ENCODE measurements at regions not wholly inside any gene's neighbourhood (a gene's known extent, or its start where the extent isn't known, plus 50 kb on each side); places are given as distances from the start of the nearest gene placed in this dataset.
"Not testable (repeated sequence)": the region's sequence is repeated elsewhere in the genome, so short reads cannot be mapped to it uniquely, and the experiment has no call there.

DNA sequence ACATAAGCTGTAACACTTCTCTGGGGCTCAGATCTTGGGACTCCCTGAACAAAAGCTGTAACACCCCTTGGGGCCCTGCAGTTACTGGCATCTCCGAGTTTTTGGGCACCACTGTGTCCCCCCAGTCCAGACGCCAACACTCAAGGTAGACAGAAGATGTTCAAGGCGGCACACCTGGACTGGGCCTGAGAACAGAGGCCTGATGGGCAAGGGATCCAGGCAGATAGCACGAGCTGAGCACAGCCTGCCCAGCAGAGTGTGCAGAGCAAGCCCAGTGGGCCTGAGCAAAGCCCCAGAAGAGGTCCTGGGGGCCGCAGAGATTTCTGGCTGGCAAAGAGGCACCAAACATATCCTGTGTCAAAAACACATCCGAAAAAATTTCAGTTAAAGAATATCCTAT, 1163.3 kb upstream of the PRR20A start:
- DNase-seq, result no peak

DNA sequence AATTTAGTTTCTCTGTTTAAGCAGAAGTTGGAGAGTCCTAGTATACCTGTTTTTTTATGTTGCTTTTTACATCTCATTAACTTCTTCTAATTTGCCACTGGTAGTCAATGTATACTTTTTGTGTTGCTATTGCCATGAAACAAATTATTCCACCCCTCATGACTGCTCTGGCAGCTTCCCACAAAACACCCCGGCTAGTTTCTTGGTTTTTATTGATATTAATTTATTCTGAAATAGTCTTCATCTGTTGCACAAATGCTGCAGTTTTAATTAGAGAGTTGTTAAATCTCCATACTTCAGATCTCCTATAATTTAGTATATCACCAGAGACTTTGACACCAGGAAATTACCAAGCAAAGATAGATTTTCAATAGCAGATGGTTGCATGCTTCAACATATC, 1159.3 kb upstream of the PRR20A start:
- DNase-seq, result no peak

DNA sequence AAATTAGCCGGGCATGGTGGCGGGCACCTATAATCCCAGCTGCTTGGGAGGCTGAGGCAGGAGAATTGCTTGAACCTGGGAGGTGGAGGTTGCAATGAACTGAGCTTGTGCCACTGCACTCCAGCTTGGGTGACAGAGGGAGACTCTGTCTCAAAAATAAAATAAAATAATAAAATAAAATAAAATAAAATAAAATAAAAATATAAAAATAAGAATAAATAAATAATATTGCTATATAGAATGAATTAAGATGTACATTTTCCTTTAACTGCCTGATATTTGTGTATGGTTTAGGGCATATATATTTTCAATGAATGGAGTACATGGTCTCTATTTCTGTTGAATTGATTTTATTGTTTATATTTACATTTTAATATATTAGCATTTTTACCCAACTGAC, 1156.7 kb upstream of the PRR20A start:
- not testable (repeated sequence) for DNase-seq

GRCh38 chr13:55990631-55991030, 1150.1 kb upstream of the PRR20A start:
- DNase-seq, result no peak

DNA sequence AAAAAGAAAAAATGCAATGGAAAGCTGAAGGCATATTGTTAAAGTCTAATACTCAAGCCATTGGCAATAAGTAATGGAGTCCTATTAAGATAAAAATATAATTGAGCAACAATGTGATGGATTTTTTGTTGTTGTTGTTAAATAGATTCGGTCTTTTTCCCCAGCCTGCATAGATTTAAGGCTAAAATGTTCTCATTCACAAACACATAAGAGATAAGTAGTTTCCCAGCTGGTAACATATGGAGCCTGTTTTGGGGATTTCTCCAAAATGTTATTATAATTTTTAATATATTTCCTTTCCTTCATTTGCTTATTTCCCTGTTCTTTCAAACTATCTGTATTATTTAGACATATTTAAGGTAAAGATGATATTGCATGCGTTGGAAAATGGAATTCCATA, 1149.1 kb upstream of the PRR20A start:
- DNase-seq, result no peak

- no peak for DNase-seq
Measured at GRCh38 chr13:55992145-55992544, 1148.6 kb upstream of the PRR20A start.

- DNase-seq, result no peak
Measured at GRCh38 chr13:55999709-56000108, 1141.0 kb upstream of the PRR20A start.

DNA sequence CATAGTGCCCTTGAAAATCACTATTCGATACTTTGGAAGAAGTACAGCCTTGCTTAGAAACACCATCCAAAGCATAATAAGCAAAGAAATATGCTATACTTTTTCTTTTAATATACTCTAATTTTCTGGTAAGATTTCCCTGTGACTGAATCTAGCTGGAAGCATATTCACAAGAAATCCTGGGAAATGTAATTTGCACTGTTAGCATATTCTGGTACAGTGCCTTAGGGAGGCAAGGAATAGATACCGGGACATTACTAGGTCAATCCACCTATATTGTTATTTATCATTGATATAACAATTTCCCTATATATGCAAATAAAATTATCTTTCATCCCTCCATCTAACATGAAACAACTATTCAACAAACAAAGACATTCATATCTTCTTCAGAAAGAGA, 1131.3 kb upstream of the PRR20A start:
- DNase-seq, result no peak

- DNase-seq, result no peak
Measured at GRCh38 chr13:56012644-56013043, 1128.1 kb upstream of the PRR20A start.

DNA sequence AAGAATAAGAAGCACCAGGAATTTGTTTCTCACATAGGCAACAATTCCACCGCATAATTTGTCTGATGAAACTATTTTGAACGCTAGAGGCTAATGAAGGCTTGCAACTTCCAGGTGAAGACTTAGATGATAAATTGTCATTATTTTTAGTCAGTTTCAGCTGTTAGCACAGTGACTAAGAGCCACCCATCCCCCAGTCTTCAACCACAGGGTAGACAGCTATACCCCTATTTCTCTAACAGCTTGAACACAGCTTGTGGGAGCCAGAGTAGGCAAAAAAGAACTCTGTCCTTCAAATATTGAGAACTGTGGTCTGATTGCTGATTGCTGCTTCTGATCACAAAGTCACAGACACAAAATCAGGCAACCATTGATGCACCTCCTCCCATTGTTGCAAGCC, 1124.8 kb upstream of the PRR20A start:
- no peak for DNase-seq

DNA sequence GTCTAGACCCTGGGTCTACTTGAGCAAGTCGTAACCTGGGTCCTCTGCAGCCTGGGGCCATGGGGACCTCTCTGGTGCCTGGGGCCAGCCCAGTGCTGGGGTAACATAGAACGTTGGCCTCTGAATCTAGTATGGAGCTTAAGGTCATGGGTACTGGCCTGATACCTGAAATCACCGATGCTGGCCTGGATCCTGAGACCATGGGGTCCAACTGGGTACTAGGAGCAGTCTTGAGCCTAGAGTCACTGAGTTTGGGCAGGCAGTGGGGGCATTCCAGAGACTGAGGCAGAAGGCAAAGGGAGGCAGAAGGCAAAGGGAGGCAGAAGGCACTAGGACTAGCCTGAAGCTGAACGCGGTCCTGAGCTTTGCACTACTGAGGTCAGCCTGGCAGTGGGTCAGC, 1121.1 kb upstream of the PRR20A start:
- DNase-seq, result no peak

DNA sequence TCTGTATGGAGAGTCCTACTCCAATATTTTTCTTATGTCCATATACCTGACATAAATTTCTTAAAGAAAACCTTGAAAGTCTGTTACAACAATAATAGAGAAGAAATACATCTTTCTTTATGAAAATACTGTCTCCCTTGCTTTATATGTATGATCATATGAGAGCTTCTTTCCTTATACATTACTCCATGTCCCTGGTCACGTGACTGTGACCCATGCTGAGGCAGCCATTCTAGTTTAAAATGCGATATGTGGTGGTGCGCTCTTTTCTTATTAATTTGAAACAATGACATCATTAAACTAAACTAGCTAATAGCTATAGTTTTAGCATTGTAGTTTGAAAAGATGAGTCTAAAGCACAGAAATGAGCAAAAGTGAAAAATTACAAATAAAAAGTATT, 1120.3 kb upstream of the PRR20A start:
- DNase-seq, result no peak

DNA sequence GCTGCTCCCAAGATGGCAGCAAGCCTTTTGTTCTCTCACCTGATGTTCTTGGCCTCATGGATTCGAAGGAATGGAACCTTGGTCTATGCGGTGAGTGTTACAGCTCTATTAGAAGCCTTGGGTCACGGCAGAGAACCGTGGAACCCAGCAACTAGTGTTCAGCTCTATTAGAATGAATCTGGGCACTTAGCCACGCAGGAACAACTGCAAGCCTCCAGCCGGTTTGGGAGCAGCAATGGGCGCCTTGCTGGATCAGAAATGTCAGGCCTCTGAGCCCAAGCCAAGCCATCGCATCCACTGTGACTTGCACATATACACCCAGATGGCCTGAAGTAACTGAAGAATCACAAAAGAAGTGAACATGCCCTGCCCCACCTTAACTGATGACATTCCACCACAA, 1100.7 kb upstream of the PRR20A start:
- no peak for DNase-seq

GRCh38 chr13:56066321-56066720, 1074.4 kb upstream of the PRR20A start:
- DNase-seq, result no peak

DNA sequence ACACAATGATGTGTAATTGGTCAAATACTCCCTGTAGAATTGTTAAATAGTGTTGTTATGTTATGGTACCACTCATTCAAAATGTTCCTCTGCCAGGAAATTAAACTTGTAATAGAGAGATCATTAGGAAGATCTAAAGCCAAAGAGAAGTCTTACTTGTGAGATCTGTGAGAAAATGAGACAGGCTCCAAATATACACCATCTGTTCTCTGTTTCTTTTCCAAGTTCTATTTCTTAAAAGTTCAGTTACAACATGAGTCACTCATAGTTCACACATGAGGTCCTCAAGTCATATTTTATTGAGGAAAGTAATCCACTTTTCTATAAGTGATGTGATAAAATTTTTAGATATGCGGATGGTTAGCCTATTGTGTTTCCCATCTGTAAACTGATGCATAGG, 1038.1 kb upstream of the PRR20A start:
- no peak for DNase-seq

GRCh38 chr13:56110751-56111150, 1030.0 kb upstream of the PRR20A start:
- DNase-seq, result no peak

GRCh38 chr13:56134524-56134923, 1006.2 kb upstream of the PRR20A start:
- DNase-seq, result no peak

GRCh38 chr13:56166864-56167263, 973.9 kb upstream of the PRR20A start:
- DNase-seq, result no peak

GRCh38 chr13:56168581-56168980, 972.1 kb upstream of the PRR20A start:
- DNase-seq, result no peak

- DNase-seq, result no peak
Measured at GRCh38 chr13:56173346-56173745, 967.4 kb upstream of the PRR20A start.

- no peak for DNase-seq
Measured at GRCh38 chr13:56182598-56182997, 958.1 kb upstream of the PRR20A start.

GRCh38 chr13:56187331-56187730, 953.4 kb upstream of the PRR20A start:
- DNase-seq, result no peak

- not testable (repeated sequence) for DNase-seq
Measured at GRCh38 chr13:56188582-56188981, 952.1 kb upstream of the PRR20A start.

DNA sequence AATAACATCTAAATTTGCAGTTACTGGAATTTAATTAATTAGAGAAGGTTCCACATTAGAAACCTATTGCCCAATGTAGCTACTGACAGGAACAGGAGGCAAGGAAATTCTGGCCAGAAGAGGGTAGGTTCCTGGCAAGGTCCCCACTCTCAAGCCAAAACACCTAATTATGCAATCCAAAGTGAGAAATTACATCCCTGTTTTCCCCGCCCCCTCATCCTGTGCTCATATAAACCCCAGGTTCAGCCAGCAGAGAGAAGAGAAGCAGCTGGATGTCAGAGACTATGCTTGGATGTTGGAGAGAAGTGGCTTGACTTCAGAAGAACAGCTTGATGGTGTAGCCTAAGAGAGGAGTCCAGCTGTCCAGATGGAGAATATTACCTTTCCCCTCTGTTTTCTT, 951.3 kb upstream of the PRR20A start:
- DNase-seq, result no peak

GRCh38 chr13:56189978-56190377, 950.7 kb upstream of the PRR20A start:
- no peak for DNase-seq
